ENCODE measurements at regions not wholly inside any gene's neighbourhood (a gene's known extent, or its start where the extent isn't known, plus 50 kb on each side); places are given as distances from the start of the nearest gene placed in this dataset.
A peak's percentile ranks its signal among the peaks of the same experiment; 100 is the strongest.

- in situ Hi-C loops (cut with MboI; ENCODE audit: low sequenced_read_pairs, unreplicated experiment) = no loop called here
- no peak for DNase-seq (ENCODE audit: low spot score)
- no peak for TF ChIP-seq CTCF (IDR thresholded peaks at IDR 0.05; ENCODE audit: borderline replicate concordance, control extremely low read depth, extremely low read depth, insufficient read depth, missing control alignments)
Observed at GRCh38 chr9:16303506-16303905, 567.0 kb downstream of the BNC2 start.

- no peak for DNase-seq (ENCODE audit: low spot score)
- no peak for TF ChIP-seq CTCF (IDR thresholded peaks at IDR 0.05; ENCODE audit: borderline replicate concordance, control extremely low read depth, extremely low read depth, insufficient read depth, missing control alignments)
- in situ Hi-C loops (cut with MboI; ENCODE audit: low sequenced_read_pairs, unreplicated experiment) = no loop called here
Observed at GRCh38 chr9:16304301-16304700, 566.2 kb downstream of the BNC2 start.

- no peak for TF ChIP-seq CTCF (IDR thresholded peaks at IDR 0.05; ENCODE audit: borderline replicate concordance, control extremely low read depth, extremely low read depth, insufficient read depth, missing control alignments)
- DNase-seq (ENCODE audit: low spot score) = no peak
- in situ Hi-C loops (cut with MboI; ENCODE audit: low sequenced_read_pairs, unreplicated experiment) = no loop called here
Observed at GRCh38 chr9:16306586-16306985, 563.9 kb downstream of the BNC2 start.

GRCh38 chr9:16307626-16308195 lies 562.8 kb downstream of the BNC2 start:
- no peak for DNase-seq (ENCODE audit: low spot score)
- in situ Hi-C loops (cut with MboI; ENCODE audit: low sequenced_read_pairs, unreplicated experiment) = no loop called here
- no peak for TF ChIP-seq CTCF (IDR thresholded peaks at IDR 0.05; ENCODE audit: borderline replicate concordance, control extremely low read depth, extremely low read depth, insufficient read depth, missing control alignments)

- in situ Hi-C loops (cut with MboI; ENCODE audit: low sequenced_read_pairs, unreplicated experiment) = no loop called here
- TF ChIP-seq CTCF (IDR thresholded peaks at IDR 0.05; ENCODE audit: borderline replicate concordance, control extremely low read depth, extremely low read depth, insufficient read depth, missing control alignments) = no peak
- DNase-seq (ENCODE audit: low spot score) = no peak
Observed at GRCh38 chr9:16308645-16309044, 561.8 kb downstream of the BNC2 start.

- no peak for TF ChIP-seq CTCF (IDR thresholded peaks at IDR 0.05; ENCODE audit: borderline replicate concordance, control extremely low read depth, extremely low read depth, insufficient read depth, missing control alignments)
- DNase-seq (ENCODE audit: low spot score) = peak; percentile 7
- in situ Hi-C loops (cut with MboI; ENCODE audit: low sequenced_read_pairs, unreplicated experiment) = no loop called here
Observed at GRCh38 chr9:16309082-16309468, 561.4 kb downstream of the BNC2 start.

Data from GM13976 (cell line).